SK-N-SH (cell line): ENCODE measurements at regions not wholly inside any gene's neighbourhood (a gene's known extent, or its start where the extent isn't known, plus 50 kb on each side); places are given as distances from the start of the nearest gene placed in this dataset.

Experiments used
- CTCF ChIA-PET: fragments of 300-600, 350-600 bp; formaldehyde crosslinking; extraction: SDS; loops from one replicate; lab custom pipeline; 2021; lab: Yijun Ruan, JAX
- POLR2A ChIA-PET: fragments of 350-600 bp; sonication (Branson Sonifier 250); formaldehyde crosslinking; extraction: SDS; loops from one replicate; lab custom pipeline; 2020; ENCODE audit warnings: antibody characterized with exemption, inconsistent platforms; lab: Yijun Ruan, JAX
- DNase-seq: peaks from one replicate; pipeline ENCODE4 v3.0.0; 2012
- H2AFZ ChIP-seq: fragments of 200-600 bp; sonication (generic); 2 replicates; pipeline ENCODE4 v1.8.1; 2016; ENCODE audit warnings: antibody characterized with exemption, mild to moderate bottlenecking, low read depth
- H3F3A ChIP-seq: fragments of 200-600 bp; sonication (generic); replicated peaks from 2 replicates; pipeline ENCODE3; 2016; ENCODE audit warnings: antibody characterized with exemption, mild to moderate bottlenecking; ENCODE audit not compliant: insufficient read depth
- H3K27ac ChIP-seq, 2 experiments: fragments of 200-500 bp in 1 of 2; fragments of 200-600 bp in 1 of 2; sonication (Bioruptor generic) in 1 of 2; sonication (generic), shearing (Covaris generic) in 1 of 2; 2 replicates each; pipeline versions ENCODE4 v1.5.1 to v1.6.1; 2014 to 2016; ENCODE audit warnings: low read depth in 2 of 2, inconsistent platforms in 1 of 2, low read length in 1 of 2, mild to moderate bottlenecking in 1 of 2, mixed read lengths in 1 of 2
- H3K27me3 ChIP-seq: fragments of 200-600 bp; sonication (generic), shearing (Covaris generic); 2 replicates; pipeline ENCODE4 v1.6.1; 2016; ENCODE audit warnings: mixed run types; ENCODE audit not compliant: insufficient read depth
- H3K36me3 ChIP-seq, 2 experiments: fragments of 200-500 bp in 1 of 2; fragments of 200-600 bp in 1 of 2; sonication (Bioruptor generic) in 1 of 2; sonication (generic) in 1 of 2; replicated peaks in 1 of 2; 2 replicates each; pipeline versions ENCODE3 to v1.5.1; 2014 to 2016; ENCODE audit warnings: low read length in 1 of 2, mild to moderate bottlenecking in 1 of 2; ENCODE audit not compliant: insufficient read depth in 2 of 2, control insufficient read depth in 1 of 2
- H3K4me1 ChIP-seq, 2 experiments: fragments of 200-500 bp in 1 of 2; fragments of 200-600 bp in 1 of 2; sonication (Bioruptor generic) in 1 of 2; sonication (generic), shearing (Covaris generic) in 1 of 2; 2 replicates each; pipeline versions ENCODE4 v1.5.1 to v1.6.1; 2014 to 2016; ENCODE audit warnings: low read depth in 1 of 2, low read length in 1 of 2, mixed run types in 1 of 2; ENCODE audit not compliant: insufficient read depth in 2 of 2, control insufficient read depth in 1 of 2
- H3K4me2 ChIP-seq: fragments of 200-600 bp; sonication (generic), shearing (Covaris generic); 2 replicates; pipeline ENCODE4 v1.6.1; 2017; ENCODE audit warnings: mixed run types
- H3K4me3 ChIP-seq, 2 experiments: fragments of 200-500 bp in 1 of 2; fragments of 200-600 bp in 1 of 2; sonication (Bioruptor generic) in 1 of 2; sonication (generic), shearing (Covaris generic) in 1 of 2; 2 replicates each; pipeline versions ENCODE4 v1.5.1 to v1.8.1; 2014 to 2016; ENCODE audit warnings: low read depth in 2 of 2, inconsistent platforms in 1 of 2, low read length in 1 of 2, mild to moderate bottlenecking in 1 of 2, mixed read lengths in 1 of 2, moderate library complexity in 1 of 2
- H3K79me2 ChIP-seq: fragments of 200-600 bp; sonication (generic); 2 replicates; pipeline ENCODE4 v1.8.1; 2017; ENCODE audit warnings: mild to moderate bottlenecking; ENCODE audit not compliant: insufficient read depth
- H3K9ac ChIP-seq: fragments of 200-600 bp; sonication (generic); 2 replicates; pipeline ENCODE4 v1.6.1; 2017; ENCODE audit warnings: mixed run types
- H3K9me2 ChIP-seq: fragments of 200-600 bp; sonication (generic); 2 replicates; pipeline ENCODE4 v1.6.1; 2017; ENCODE audit warnings: mixed run types
- H3K9me3 ChIP-seq: fragments of 200-600 bp; sonication (generic); 2 replicates; pipeline ENCODE4 v1.6.1; 2017; ENCODE audit warnings: mixed run types, mild to moderate bottlenecking, moderate library complexity
- H4K20me1 ChIP-seq: fragments of 200-600 bp; sonication (generic); 2 replicates; pipeline ENCODE4 v1.6.1; 2017; ENCODE audit warnings: mild to moderate bottlenecking, mixed run types; ENCODE audit not compliant: insufficient read depth
- FOSL2 ChIP-seq: IDR thresholded peaks from 2 replicates; pipeline ENCODE4 v1.4.0; 2012; ENCODE audit warnings: low read depth, mild to moderate bottlenecking, moderate library complexity, borderline replicate concordance
- MXI1 ChIP-seq: IDR thresholded peaks from 2 replicates; pipeline ENCODE4 v1.6.1; 2012; ENCODE audit warnings: mild to moderate bottlenecking, low read depth, low read length, improper control_type of control experiment
- NFIC ChIP-seq: IDR thresholded peaks from 2 replicates; pipeline ENCODE4 v1.4.0; 2012; ENCODE audit warnings: borderline replicate concordance
- POLR2AphosphoS5 ChIP-seq: IDR thresholded peaks from 2 replicates; pipeline ENCODE4 v1.6.1; 2012; ENCODE audit warnings: low read depth, low read length
- TAF1 ChIP-seq: IDR thresholded peaks from 2 replicates; pipeline ENCODE4 v1.6.1; 2012; ENCODE audit warnings: low read depth, mild to moderate bottlenecking, low read length, moderate library complexity, borderline replicate concordance
- WGBS: methylation state at CpG from one replicate; pipeline ENCODE4 v1.1.6; 2017; ENCODE audit warnings: low lambda C conversion rate; 5-methylcytosine and 5-hydroxymethylcytosine counted together
- TF ChIP-seq, protein P1 (sequence below): IDR thresholded peaks from 2 replicates; pipeline ENCODE4; 2012
- TF ChIP-seq, protein P2 (sequence below): fragments of 150-350 bp; IDR thresholded peaks from 2 replicates; pipeline ENCODE4 v1.6.1; 2017; ENCODE audit warnings: antibody characterized with exemption, low read length, low read depth, borderline replicate concordance
- TF ChIP-seq, protein P3 (sequence below): IDR thresholded peaks from 2 replicates; pipeline ENCODE4 v1.4.0; 2012; ENCODE audit warnings: low read depth
- TF ChIP-seq, protein P4 (sequence below): IDR thresholded peaks from 2 replicates; pipeline ENCODE4 v1.6.1; 2012; ENCODE audit warnings: mild to moderate bottlenecking, low read depth, low read length, moderate library complexity
- TF ChIP-seq, protein P5 (sequence below): IDR thresholded peaks from 2 replicates; pipeline ENCODE4 v1.4.0; 2012; ENCODE audit warnings: low read depth, borderline replicate concordance
- TF ChIP-seq, protein P6 (sequence below): fragments of 200-600 bp; sonication (generic); IDR thresholded peaks from 2 replicates; pipeline ENCODE4 v1.6.1; 2017; ENCODE audit warnings: antibody characterized with exemption, mild to moderate bottlenecking, moderate library complexity

DNA sequence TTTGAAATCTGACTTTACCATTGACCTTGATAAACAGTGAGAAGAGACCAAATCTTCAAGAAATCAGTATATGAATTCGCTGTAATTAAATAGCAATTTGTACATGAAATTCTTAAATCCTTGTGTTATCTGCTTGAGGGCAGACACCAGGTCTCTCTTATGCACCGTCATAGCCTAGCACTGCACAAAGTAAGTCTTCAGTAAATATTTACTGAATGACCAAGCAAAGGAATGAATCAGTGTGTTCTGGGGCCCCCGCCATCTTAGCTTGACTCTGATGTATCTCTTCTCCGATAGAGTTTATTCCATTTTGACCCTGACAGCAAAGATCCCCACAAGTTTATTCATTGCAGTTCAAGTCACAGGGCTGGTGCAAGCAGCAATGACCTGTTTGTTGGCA, 328.0 kb downstream of the TMEM114 start:
- H3K4me2 ChIP-seq: no peak overlapping the region

GRCh38 chr16:8260140-8260539, 330.2 kb downstream of the TMEM114 start:
- H3F3A ChIP-seq: no peaks in the 10 kb centered on the region
- POLR2A ChIA-PET: no interaction called here

More for the DNA sequence above, 328.0 kb downstream of the TMEM114 start:
- ChIA-PET POLR2A (no interaction called here), CTCF (interaction anchor here (1.2 kb wide), 1 partner anchor 8 kb away, joined by 3 read pairs; no protein-coding TSS in a partner anchor)
- no peak for TF ChIP-seq MXI1
- no peaks in the 10 kb centered on the region for H3K9me2 ChIP-seq
- no peak overlapping the region for H2AFZ ChIP-seq
- H3K27me3 ChIP-seq: no peaks in the 10 kb centered on the region
- DNase-seq: no peak
- H3K36me3 ChIP-seq: no peaks in the 10 kb centered on the region
- H3K9ac ChIP-seq: no peak overlapping the region
- no peaks in the 10 kb centered on the region for H4K20me1 ChIP-seq
- no peaks in the 10 kb centered on the region for H3K9me3 ChIP-seq
- H3K79me2 ChIP-seq: no peaks in the 10 kb centered on the region
- no peaks in the 10 kb centered on the region for H3K4me1 ChIP-seq
- no peaks in the 10 kb centered on the region for H3F3A ChIP-seq
- 15% methylated on average over 4 of the region's 4 CpGs for WGBS
- no peak overlapping the region for H3K4me3 ChIP-seq
- no peak overlapping the region for H3K27ac ChIP-seq

More at GRCh38 chr16:8260140-8260539, 330.2 kb downstream of the TMEM114 start:
- Histone ChIP-seq H3K9me3 (no peaks in the 10 kb centered on the region), H3K4me3 (no peak overlapping the region), H3K9me2 (no peaks in the 10 kb centered on the region), H3K36me3 (no peaks in the 10 kb centered on the region), H3K79me2 (no peaks in the 10 kb centered on the region), H3K27me3 (no peaks in the 10 kb centered on the region), H3K4me2 (no peak overlapping the region), H3K4me1 (no peaks in the 10 kb centered on the region), H4K20me1 (no peaks in the 10 kb centered on the region), H3K27ac (no peak overlapping the region), H2AFZ (no peak overlapping the region), H3K9ac (no peak overlapping the region)
- WGBS: 0% methylated on average over 2 of the region's 3 CpGs
- no peak for DNase-seq
- TF ChIP-seq NFIC: no peak
- no peak for TF ChIP-seq TAF1
- TF ChIP-seq, protein P1, sequence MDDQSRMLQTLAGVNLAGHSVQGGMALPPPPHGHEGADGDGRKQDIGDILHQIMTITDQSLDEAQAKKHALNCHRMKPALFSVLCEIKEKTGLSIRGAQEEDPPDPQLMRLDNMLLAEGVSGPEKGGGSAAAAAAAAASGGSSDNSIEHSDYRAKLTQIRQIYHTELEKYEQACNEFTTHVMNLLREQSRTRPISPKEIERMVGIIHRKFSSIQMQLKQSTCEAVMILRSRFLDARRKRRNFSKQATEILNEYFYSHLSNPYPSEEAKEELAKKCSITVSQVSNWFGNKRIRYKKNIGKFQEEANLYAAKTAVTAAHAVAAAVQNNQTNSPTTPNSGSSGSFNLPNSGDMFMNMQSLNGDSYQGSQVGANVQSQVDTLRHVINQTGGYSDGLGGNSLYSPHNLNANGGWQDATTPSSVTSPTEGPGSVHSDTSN: no peak
- TF ChIP-seq FOSL2: no peak
- TF ChIP-seq, protein P2, sequence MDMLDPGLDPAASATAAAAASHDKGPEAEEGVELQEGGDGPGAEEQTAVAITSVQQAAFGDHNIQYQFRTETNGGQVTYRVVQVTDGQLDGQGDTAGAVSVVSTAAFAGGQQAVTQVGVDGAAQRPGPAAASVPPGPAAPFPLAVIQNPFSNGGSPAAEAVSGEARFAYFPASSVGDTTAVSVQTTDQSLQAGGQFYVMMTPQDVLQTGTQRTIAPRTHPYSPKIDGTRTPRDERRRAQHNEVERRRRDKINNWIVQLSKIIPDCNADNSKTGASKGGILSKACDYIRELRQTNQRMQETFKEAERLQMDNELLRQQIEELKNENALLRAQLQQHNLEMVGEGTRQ: no peak
- no peak for TF ChIP-seq POLR2AphosphoS5
- TF ChIP-seq, protein P3, sequence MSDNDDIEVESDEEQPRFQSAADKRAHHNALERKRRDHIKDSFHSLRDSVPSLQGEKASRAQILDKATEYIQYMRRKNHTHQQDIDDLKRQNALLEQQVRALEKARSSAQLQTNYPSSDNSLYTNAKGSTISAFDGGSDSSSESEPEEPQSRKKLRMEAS: no peak
- TF ChIP-seq, protein P4, sequence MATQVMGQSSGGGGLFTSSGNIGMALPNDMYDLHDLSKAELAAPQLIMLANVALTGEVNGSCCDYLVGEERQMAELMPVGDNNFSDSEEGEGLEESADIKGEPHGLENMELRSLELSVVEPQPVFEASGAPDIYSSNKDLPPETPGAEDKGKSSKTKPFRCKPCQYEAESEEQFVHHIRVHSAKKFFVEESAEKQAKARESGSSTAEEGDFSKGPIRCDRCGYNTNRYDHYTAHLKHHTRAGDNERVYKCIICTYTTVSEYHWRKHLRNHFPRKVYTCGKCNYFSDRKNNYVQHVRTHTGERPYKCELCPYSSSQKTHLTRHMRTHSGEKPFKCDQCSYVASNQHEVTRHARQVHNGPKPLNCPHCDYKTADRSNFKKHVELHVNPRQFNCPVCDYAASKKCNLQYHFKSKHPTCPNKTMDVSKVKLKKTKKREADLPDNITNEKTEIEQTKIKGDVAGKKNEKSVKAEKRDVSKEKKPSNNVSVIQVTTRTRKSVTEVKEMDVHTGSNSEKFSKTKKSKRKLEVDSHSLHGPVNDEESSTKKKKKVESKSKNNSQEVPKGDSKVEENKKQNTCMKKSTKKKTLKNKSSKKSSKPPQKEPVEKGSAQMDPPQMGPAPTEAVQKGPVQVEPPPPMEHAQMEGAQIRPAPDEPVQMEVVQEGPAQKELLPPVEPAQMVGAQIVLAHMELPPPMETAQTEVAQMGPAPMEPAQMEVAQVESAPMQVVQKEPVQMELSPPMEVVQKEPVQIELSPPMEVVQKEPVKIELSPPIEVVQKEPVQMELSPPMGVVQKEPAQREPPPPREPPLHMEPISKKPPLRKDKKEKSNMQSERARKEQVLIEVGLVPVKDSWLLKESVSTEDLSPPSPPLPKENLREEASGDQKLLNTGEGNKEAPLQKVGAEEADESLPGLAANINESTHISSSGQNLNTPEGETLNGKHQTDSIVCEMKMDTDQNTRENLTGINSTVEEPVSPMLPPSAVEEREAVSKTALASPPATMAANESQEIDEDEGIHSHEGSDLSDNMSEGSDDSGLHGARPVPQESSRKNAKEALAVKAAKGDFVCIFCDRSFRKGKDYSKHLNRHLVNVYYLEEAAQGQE: no peak
- TF ChIP-seq, protein P5, sequence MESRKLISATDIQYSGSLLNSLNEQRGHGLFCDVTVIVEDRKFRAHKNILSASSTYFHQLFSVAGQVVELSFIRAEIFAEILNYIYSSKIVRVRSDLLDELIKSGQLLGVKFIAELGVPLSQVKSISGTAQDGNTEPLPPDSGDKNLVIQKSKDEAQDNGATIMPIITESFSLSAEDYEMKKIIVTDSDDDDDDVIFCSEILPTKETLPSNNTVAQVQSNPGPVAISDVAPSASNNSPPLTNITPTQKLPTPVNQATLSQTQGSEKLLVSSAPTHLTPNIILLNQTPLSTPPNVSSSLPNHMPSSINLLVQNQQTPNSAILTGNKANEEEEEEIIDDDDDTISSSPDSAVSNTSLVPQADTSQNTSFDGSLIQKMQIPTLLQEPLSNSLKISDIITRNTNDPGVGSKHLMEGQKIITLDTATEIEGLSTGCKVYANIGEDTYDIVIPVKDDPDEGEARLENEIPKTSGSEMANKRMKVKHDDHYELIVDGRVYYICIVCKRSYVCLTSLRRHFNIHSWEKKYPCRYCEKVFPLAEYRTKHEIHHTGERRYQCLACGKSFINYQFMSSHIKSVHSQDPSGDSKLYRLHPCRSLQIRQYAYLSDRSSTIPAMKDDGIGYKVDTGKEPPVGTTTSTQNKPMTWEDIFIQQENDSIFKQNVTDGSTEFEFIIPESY: no peak
- TF ChIP-seq, protein P6, sequence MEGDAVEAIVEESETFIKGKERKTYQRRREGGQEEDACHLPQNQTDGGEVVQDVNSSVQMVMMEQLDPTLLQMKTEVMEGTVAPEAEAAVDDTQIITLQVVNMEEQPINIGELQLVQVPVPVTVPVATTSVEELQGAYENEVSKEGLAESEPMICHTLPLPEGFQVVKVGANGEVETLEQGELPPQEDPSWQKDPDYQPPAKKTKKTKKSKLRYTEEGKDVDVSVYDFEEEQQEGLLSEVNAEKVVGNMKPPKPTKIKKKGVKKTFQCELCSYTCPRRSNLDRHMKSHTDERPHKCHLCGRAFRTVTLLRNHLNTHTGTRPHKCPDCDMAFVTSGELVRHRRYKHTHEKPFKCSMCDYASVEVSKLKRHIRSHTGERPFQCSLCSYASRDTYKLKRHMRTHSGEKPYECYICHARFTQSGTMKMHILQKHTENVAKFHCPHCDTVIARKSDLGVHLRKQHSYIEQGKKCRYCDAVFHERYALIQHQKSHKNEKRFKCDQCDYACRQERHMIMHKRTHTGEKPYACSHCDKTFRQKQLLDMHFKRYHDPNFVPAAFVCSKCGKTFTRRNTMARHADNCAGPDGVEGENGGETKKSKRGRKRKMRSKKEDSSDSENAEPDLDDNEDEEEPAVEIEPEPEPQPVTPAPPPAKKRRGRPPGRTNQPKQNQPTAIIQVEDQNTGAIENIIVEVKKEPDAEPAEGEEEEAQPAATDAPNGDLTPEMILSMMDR: no peak
- CTCF ChIA-PET: no interaction called here
